H9 (cell line): ENCODE measurements at regions not wholly inside any gene's neighbourhood (a gene's known extent, or its start where the extent isn't known, plus 50 kb on each side); places are given as distances from the start of the nearest gene placed in this dataset.
"Not testable (repeated sequence)": the region's sequence is repeated elsewhere in the genome, so short reads cannot be mapped to it uniquely, and the experiment has no call there.

ENCODE experiments used
- DNase-seq: peaks from one replicate; pipeline ENCODE4 v3.0.0-alpha.2; 2017
- H2AFZ ChIP-seq: one replicate; pipeline ENCODE4 v1.6.1; 2013; ENCODE audit warnings: mild to moderate bottlenecking, low read length, control low read depth, moderate library complexity
- H2AK5ac ChIP-seq: 2 replicates; pipeline ENCODE4 v1.6.1; 2013; ENCODE audit warnings: low read length, control low read depth, mixed read lengths; ENCODE audit not compliant: insufficient read length
- H2BK120ac ChIP-seq: one replicate; pipeline ENCODE4 v1.6.1; 2013; ENCODE audit warnings: low read depth, mild to moderate bottlenecking, low read length, control low read depth, inconsistent platforms; ENCODE audit not compliant: poor library complexity, severe bottlenecking
- H2BK12ac ChIP-seq: 2 replicates; pipeline ENCODE4 v1.6.1; 2013; ENCODE audit warnings: low read length, control low read depth, mixed read lengths, low read depth; ENCODE audit not compliant: insufficient read length
- H2BK15ac ChIP-seq: 2 replicates; pipeline ENCODE4 v1.6.1; 2013; ENCODE audit warnings: low read depth, low read length, control low read depth
- H2BK20ac ChIP-seq: one replicate; pipeline ENCODE4 v1.6.1; 2013; ENCODE audit warnings: low read depth, mild to moderate bottlenecking, low read length, control low read depth, inconsistent platforms; ENCODE audit not compliant: poor library complexity, severe bottlenecking
- H2BK5ac ChIP-seq: 2 replicates; pipeline ENCODE4 v1.6.1; 2013; ENCODE audit warnings: low read length, control low read depth, mixed read lengths; ENCODE audit not compliant: insufficient read length
- H3K14ac ChIP-seq: 2 replicates; pipeline ENCODE4 v1.6.1; 2013; ENCODE audit warnings: low read length, control low read depth; ENCODE audit not compliant: insufficient read depth
- H3K18ac ChIP-seq: 2 replicates; pipeline ENCODE4 v1.6.1; 2013; ENCODE audit warnings: low read depth, mild to moderate bottlenecking, mixed read lengths, low read length, control low read depth; ENCODE audit not compliant: insufficient read length
- H3K23ac ChIP-seq: 2 replicates; pipeline ENCODE4 v1.6.1; 2013; ENCODE audit warnings: low read length, control low read depth, mixed read lengths, low read depth; ENCODE audit not compliant: insufficient read length
- H3K23me2 ChIP-seq: 2 replicates; pipeline ENCODE4 v1.6.1; 2013; ENCODE audit warnings: low read depth, mild to moderate bottlenecking, mixed read lengths, low read length, control low read depth; ENCODE audit not compliant: insufficient read length, poor library complexity, severe bottlenecking
- H3K27ac ChIP-seq: 2 replicates; pipeline ENCODE4 v1.5.1; 2013; ENCODE audit warnings: low read length, control low read depth, mixed read lengths, low read depth; ENCODE audit not compliant: insufficient read length
- H3K27me3 ChIP-seq: 2 replicates; pipeline ENCODE4 v1.6.1; 2013; ENCODE audit warnings: low read length, control low read depth, inconsistent platforms; ENCODE audit not compliant: insufficient read depth
- H3K4ac ChIP-seq: 2 replicates; pipeline ENCODE4 v1.6.1; 2013; ENCODE audit warnings: low read depth, mild to moderate bottlenecking, control low read depth, inconsistent platforms, low read length, moderate library complexity
- H3K4me1 ChIP-seq: 2 replicates; pipeline ENCODE4 v1.6.1; 2013; ENCODE audit warnings: low read length, control low read depth, inconsistent platforms; ENCODE audit not compliant: insufficient read depth
- H3K4me2 ChIP-seq: 2 replicates; pipeline ENCODE4 v1.6.1; 2013; ENCODE audit warnings: low read length, control low read depth, mixed read lengths; ENCODE audit not compliant: insufficient read length, insufficient read depth
- H3K56ac ChIP-seq: 2 replicates; pipeline ENCODE4 v1.6.1; 2013; ENCODE audit warnings: low read depth, mild to moderate bottlenecking, mixed read lengths, low read length, control low read depth; ENCODE audit not compliant: insufficient read length
- H3K79me1 ChIP-seq: 2 replicates; pipeline ENCODE4 v1.6.1; 2013; ENCODE audit warnings: low read depth, mild to moderate bottlenecking, moderate library complexity, low read length, control low read depth, inconsistent platforms; ENCODE audit not compliant: insufficient read depth, poor library complexity, severe bottlenecking
- H3K79me2 ChIP-seq: 2 replicates; pipeline ENCODE4 v1.6.1; 2013; ENCODE audit warnings: low read length, control low read depth, inconsistent platforms; ENCODE audit not compliant: insufficient read depth
- H3K9ac ChIP-seq: 2 replicates; pipeline ENCODE4 v1.6.1; 2013; ENCODE audit warnings: low read length, control low read depth, mixed read lengths; ENCODE audit not compliant: insufficient read length; ENCODE audit errors: extremely low read depth
- H3K9me3 ChIP-seq: one replicate; pipeline ENCODE4 v1.6.1; 2013; ENCODE audit warnings: low read depth, low read length, inconsistent platforms; ENCODE audit not compliant: control insufficient read depth
- H3T11ph ChIP-seq: one replicate; pipeline ENCODE4 v1.6.1; 2013; ENCODE audit warnings: mild to moderate bottlenecking, low read length, control low read depth, inconsistent platforms
- H4K20me1 ChIP-seq: one replicate; pipeline ENCODE4 v1.6.1; 2013; ENCODE audit not compliant: control insufficient read depth, insufficient read length, insufficient read depth
- H4K5ac ChIP-seq: 2 replicates; pipeline ENCODE4 v1.6.1; 2013; ENCODE audit warnings: low read depth, mild to moderate bottlenecking, mixed read lengths, low read length, control low read depth; ENCODE audit not compliant: insufficient read length
- H4K8ac ChIP-seq: replicated peaks from 2 replicates; pipeline ENCODE4 v1.6.1; 2013; ENCODE audit warnings: low read length, control low read depth, mixed read lengths, low read depth; ENCODE audit not compliant: insufficient read length
- H4K91ac ChIP-seq: 2 replicates; pipeline ENCODE4 v1.6.1; 2013; ENCODE audit warnings: low read depth, mild to moderate bottlenecking, moderate library complexity, mixed read lengths, low read length, control low read depth; ENCODE audit not compliant: insufficient read length
- H3K27ac Mint-ChIP-seq, 3 experiments: 2 replicates in 2 of 3; 3 replicates in 1 of 3; pipeline ENCODE4 v1.8.0; 2020 to 2021; ENCODE audit warnings: mixed read lengths in 3 of 3, mild to moderate bottlenecking in 1 of 3, moderate library complexity in 1 of 3
- H3K27me3 Mint-ChIP-seq: 2 replicates; pipeline ENCODE4 v1.8.0; 2021; ENCODE audit warnings: low read depth, mild to moderate bottlenecking, moderate library complexity, mixed read lengths
- H3K36me3 Mint-ChIP-seq, 3 experiments: 2 replicates in 2 of 3; 3 replicates in 1 of 3; pipeline ENCODE4 v1.8.0; 2020 to 2021; ENCODE audit warnings: low read depth in 3 of 3, mixed read lengths in 3 of 3; ENCODE audit not compliant: insufficient read depth in 1 of 3
- H3K4me1 Mint-ChIP-seq, 2 experiments: 2 replicates each; pipeline ENCODE4 v1.8.0; 2020; ENCODE audit warnings: mixed read lengths in 2 of 2
- H3K4me3 Mint-ChIP-seq, 2 experiments: 2 replicates in 1 of 2; 3 replicates in 1 of 2; pipeline ENCODE4 v1.8.0; 2020 to 2021; ENCODE audit warnings: mild to moderate bottlenecking in 2 of 2, mixed read lengths in 2 of 2, moderate library complexity in 1 of 2
- H3K9me3 Mint-ChIP-seq, 2 experiments: 2 replicates in 1 of 2; 3 replicates in 1 of 2; pipeline ENCODE4 v1.8.0; 2020; ENCODE audit warnings: mild to moderate bottlenecking in 2 of 2, mixed read lengths in 2 of 2, moderate library complexity in 1 of 2

GRCh38 chr5:11392-11791 is 80.6 kb upstream of the PLEKHG4B start:
- H3K79me1 ChIP-seq, H3K4me1 ChIP-seq, H3K9ac ChIP-seq, H3K4me2 ChIP-seq, H2AK5ac ChIP-seq, H2BK20ac ChIP-seq, H3K36me3 Mint-ChIP-seq, H3K9me3 ChIP-seq, H2BK5ac ChIP-seq, H3K9me3 Mint-ChIP-seq, H3K4ac ChIP-seq, H3K27ac Mint-ChIP-seq, H3K79me2 ChIP-seq, H4K5ac ChIP-seq, H3K18ac ChIP-seq, H3K27me3 Mint-ChIP-seq, H2AFZ ChIP-seq, H4K20me1 ChIP-seq, H2BK12ac ChIP-seq, H3K14ac ChIP-seq, H4K91ac ChIP-seq, H3K23ac ChIP-seq, DNase-seq, H3K27me3 ChIP-seq, H3K23me2 ChIP-seq, H3T11ph ChIP-seq, H2BK15ac ChIP-seq, H2BK120ac ChIP-seq, H3K27ac ChIP-seq, H3K4me3 Mint-ChIP-seq, H4K8ac ChIP-seq, H3K56ac ChIP-seq: not testable (repeated sequence)
- H3K4me1 Mint-ChIP-seq: peaks cover 13 to 14% of the 10 kb centered on the region in 2 experiments
